Neural cell (in vitro differentiated cells): ENCODE measurements at regions not wholly inside any gene's neighbourhood (a gene's known extent, or its start where the extent isn't known, plus 50 kb on each side); places are given as distances from the start of the nearest gene placed in this dataset.

Experiments used
- H2AFZ ChIP-seq: fragments of 200-600, 300-800 bp; sonication (generic), shearing (Covaris generic); 2 replicates; pipeline ENCODE4 v1.6.0; 2014; ENCODE audit warnings: low read depth, mild to moderate bottlenecking, antibody characterized with exemption, low read length, moderate library complexity
- H3F3A ChIP-seq: fragments of 200-600 bp; shearing (Covaris generic); 2 replicates; pipeline ENCODE4 v1.6.1; 2016; ENCODE audit warnings: mild to moderate bottlenecking, moderate library complexity, mixed read lengths, antibody characterized with exemption, low read length; ENCODE audit not compliant: insufficient read depth, poor library complexity, severe bottlenecking
- H3K27ac ChIP-seq: fragments of 200-600, 300-800 bp; sonication (generic), shearing (Covaris generic); 2 replicates; pipeline ENCODE4 v1.5.1; 2014; ENCODE audit warnings: mild to moderate bottlenecking, low read length, moderate library complexity
- H3K27me3 ChIP-seq: fragments of 300-800, 200-600 bp; sonication (generic), shearing (Covaris generic); 2 replicates; pipeline ENCODE4 v1.6.0; 2014; ENCODE audit warnings: mild to moderate bottlenecking, low read depth, low read length, moderate library complexity; ENCODE audit not compliant: insufficient read depth
- H3K36me3 ChIP-seq: fragments of 300-800, 200-600 bp; sonication (generic), shearing (Covaris generic); 2 replicates; pipeline ENCODE4 v1.5.1; 2014; ENCODE audit warnings: mild to moderate bottlenecking, antibody characterized with exemption, low read length, moderate library complexity; ENCODE audit not compliant: insufficient read depth
- H3K4me2 ChIP-seq: fragments of 300-800, 200-600 bp; sonication (generic), shearing (Covaris generic); 2 replicates; pipeline ENCODE4 v1.6.0; 2014; ENCODE audit warnings: mild to moderate bottlenecking, low read length
- H3K4me3 ChIP-seq: fragments of 300-800, 200-600 bp; sonication (generic), shearing (Covaris generic); 2 replicates; pipeline ENCODE4 v1.5.1; 2014; ENCODE audit warnings: mild to moderate bottlenecking, low read length, moderate library complexity
- H3K79me2 ChIP-seq: fragments of 200-600 bp; shearing (Covaris generic); replicated peaks from 2 replicates; pipeline ENCODE4 v1.6.0; 2014; ENCODE audit warnings: mild to moderate bottlenecking, low read length, moderate library complexity; ENCODE audit not compliant: insufficient read depth
- H3K9ac ChIP-seq: fragments of 300-800, 200-600 bp; sonication (generic), shearing (Covaris generic); 2 replicates; pipeline ENCODE4 v1.6.1; 2016; ENCODE audit warnings: mild to moderate bottlenecking, low read length, mixed read lengths
- H3K9me2 ChIP-seq: fragments of 200-600 bp; shearing (Covaris generic); 2 replicates; pipeline ENCODE4 v1.6.1; 2016; ENCODE audit warnings: mild to moderate bottlenecking, low read length, mixed read lengths; ENCODE audit not compliant: insufficient read depth
- H3K9me3 ChIP-seq: fragments of 200-600, 300-800 bp; sonication (generic), shearing (Covaris generic); 2 replicates; pipeline ENCODE4 v1.6.1; 2016; ENCODE audit warnings: mild to moderate bottlenecking, mixed run types, low read length, moderate library complexity, mixed read lengths
- H4K20me1 ChIP-seq: fragments of 200-600 bp; shearing (Covaris generic); 2 replicates; pipeline ENCODE4 v1.6.1; 2016; ENCODE audit warnings: mild to moderate bottlenecking, mixed run types; ENCODE audit not compliant: insufficient read depth
- CTCF ChIP-seq: fragments of 450-650 bp; IDR thresholded peaks from 2 replicates; pipeline ENCODE4 v1.5.1; 2014; ENCODE audit warnings: antibody characterized with exemption, mild to moderate bottlenecking, moderate library complexity; ENCODE audit not compliant: poor library complexity, severe bottlenecking
- EP300 ChIP-seq: fragments of 450-650 bp; conservative IDR thresholded peaks from 2 replicates; pipeline ENCODE4 v1.6.1; 2014; ENCODE audit warnings: antibody characterized with exemption, mild to moderate bottlenecking, moderate library complexity; ENCODE audit not compliant: poor library complexity, severe bottlenecking
- EZH2 ChIP-seq: fragments of 200-600, 300-800 bp; shearing (Covaris generic), sonication (generic); IDR thresholded peaks from 2 replicates; pipeline ENCODE4 v1.6.1; 2014; ENCODE audit warnings: antibody characterized with exemption, low read length, borderline replicate concordance, mild to moderate bottlenecking; ENCODE audit not compliant: insufficient read depth, poor library complexity, severe bottlenecking
- MXI1 ChIP-seq: fragments of 450-650 bp; conservative IDR thresholded peaks from 2 replicates; pipeline ENCODE4 v1.6.1; 2014; ENCODE audit warnings: antibody characterized with exemption, mild to moderate bottlenecking; ENCODE audit not compliant: poor library complexity, severe bottlenecking
- POLR2AphosphoS5 ChIP-seq: IDR thresholded peaks from 2 replicates; pipeline ENCODE4 v1.6.1; 2012
- RAD21 ChIP-seq: fragments of 450-650 bp; conservative IDR thresholded peaks from 2 replicates; pipeline ENCODE4 v1.6.1; 2014; ENCODE audit warnings: antibody characterized with exemption, mild to moderate bottlenecking, moderate library complexity
- REST ChIP-seq: IDR thresholded peaks from 2 replicates; pipeline ENCODE4 v1.6.1; 2012; ENCODE audit warnings: borderline replicate concordance
- SMC3 ChIP-seq: fragments of 450-650 bp; conservative IDR thresholded peaks from 2 replicates; pipeline ENCODE4 v1.6.1; 2014; ENCODE audit warnings: antibody characterized with exemption, mild to moderate bottlenecking, moderate library complexity; ENCODE audit not compliant: poor library complexity
- TAF1 ChIP-seq: IDR thresholded peaks from 2 replicates; pipeline ENCODE4 v1.6.1; 2012; ENCODE audit warnings: low read depth

GRCh38 chr4:144451766-144452450 is 194.0 kb upstream of the HHIP start:
- Histone ChIP-seq H3F3A (no peaks in the 10 kb centered on the region), H3K27ac (no peak overlapping the region), H3K9me3 (no peaks in the 10 kb centered on the region), H2AFZ (no peak overlapping the region), H3K9me2 (no peaks in the 10 kb centered on the region), H4K20me1 (no peaks in the 10 kb centered on the region), H3K4me3 (no peak overlapping the region), H3K27me3 (no peaks in the 10 kb centered on the region), H3K36me3 (no peaks in the 10 kb centered on the region), H3K79me2 (no peaks in the 10 kb centered on the region), H3K4me2 (no peak overlapping the region), H3K9ac (no peak overlapping the region)
- TF ChIP-seq POLR2AphosphoS5, result no peak
- no peak for TF ChIP-seq EP300

- Histone ChIP-seq H2AFZ (no peak overlapping the region), H3K9me2 (no peaks in the 10 kb centered on the region), H3K9me3 (no peaks in the 10 kb centered on the region), H3K4me2 (no peak overlapping the region), H3F3A (no peaks in the 10 kb centered on the region), H3K27ac (no peak overlapping the region), H3K4me3 (no peak overlapping the region), H3K27me3 (no peaks in the 10 kb centered on the region), H4K20me1 (no peaks in the 10 kb centered on the region), H3K9ac (no peak overlapping the region), H3K79me2 (no peaks in the 10 kb centered on the region), H3K36me3 (no peaks in the 10 kb centered on the region)
- TF ChIP-seq SMC3 (no peak), RAD21 (no peak)
Measured at GRCh38 chr4:144456196-144456595, 189.8 kb upstream of the HHIP start.

- Histone ChIP-seq H4K20me1 (no peaks in the 10 kb centered on the region), H3K27ac (no peak overlapping the region), H3K9ac (no peak overlapping the region), H3K9me2 (no peaks in the 10 kb centered on the region), H3K79me2 (no peaks in the 10 kb centered on the region), H3K4me2 (no peak overlapping the region), H3K9me3 (no peaks in the 10 kb centered on the region), H2AFZ (no peak overlapping the region), H3K36me3 (no peaks in the 10 kb centered on the region), H3K27me3 (no peaks in the 10 kb centered on the region), H3F3A (no peaks in the 10 kb centered on the region), H3K4me3 (no peak overlapping the region)
- no peak for TF ChIP-seq REST
Measured at GRCh38 chr4:144461906-144462305, 184.1 kb upstream of the HHIP start.

GRCh38 chr4:144463236-144463635 is 182.7 kb upstream of the HHIP start:
- no peaks in the 10 kb centered on the region for H4K20me1 ChIP-seq
- H3K36me3 ChIP-seq, result no peaks in the 10 kb centered on the region
- H3K27me3 ChIP-seq, result no peaks in the 10 kb centered on the region
- no peak for TF ChIP-seq EZH2
- TF ChIP-seq POLR2AphosphoS5, result no peak
- no peak for TF ChIP-seq REST
- TF ChIP-seq RAD21, result no peak
- TF ChIP-seq MXI1, result no peak
- TF ChIP-seq SMC3, result no peak
- TF ChIP-seq EP300, result no peak
- no peak for TF ChIP-seq TAF1
- TF ChIP-seq CTCF, result no peak
- no peak overlapping the region for H2AFZ ChIP-seq
- H3K9me2 ChIP-seq, result no peaks in the 10 kb centered on the region
- H3K4me2 ChIP-seq, result no peak overlapping the region
- no peaks in the 10 kb centered on the region for H3F3A ChIP-seq
- no peak overlapping the region for H3K4me3 ChIP-seq
- H3K9ac ChIP-seq, result no peak overlapping the region
- no peak overlapping the region for H3K27ac ChIP-seq
- no peaks in the 10 kb centered on the region for H3K79me2 ChIP-seq
- no peaks in the 10 kb centered on the region for H3K9me3 ChIP-seq
